H1 (cell line): ENCODE measurements at regions not wholly inside any gene's neighbourhood (a gene's known extent, or its start where the extent isn't known, plus 50 kb on each side); places are given as distances from the start of the nearest gene placed in this dataset.

Source experiments
- ATF2 ChIP-seq: IDR thresholded peaks from 2 replicates; pipeline ENCODE4 v1.6.1; 2012; ENCODE audit warnings: low read length, inconsistent platforms
- ATF3 ChIP-seq: IDR thresholded peaks from 2 replicates; pipeline ENCODE4 v1.6.1; 2011; ENCODE audit warnings: low read depth, mild to moderate bottlenecking, low read length; ENCODE audit not compliant: insufficient read depth
- CHD7 ChIP-seq: fragments of 300-600 bp; sonication (generic); IDR thresholded peaks from 2 replicates; pipeline ENCODE4 v1.7.1; 2012; ENCODE audit warnings: low read length, moderate library complexity, mild to moderate bottlenecking, inconsistent platforms; ENCODE audit not compliant: insufficient replicate concordance
- CREB1 ChIP-seq: IDR thresholded peaks from 2 replicates; pipeline ENCODE4 v1.6.1; 2012; ENCODE audit warnings: inconsistent platforms
- EP300 ChIP-seq, 2 experiments: IDR thresholded peaks; 1 replicate in 1 of 2; 2 replicates in 1 of 2; pipeline ENCODE4 v1.6.1; 2011 to 2012; ENCODE audit warnings: low read depth in 2 of 2, low read length in 2 of 2, mild to moderate bottlenecking in 2 of 2, borderline replicate concordance in 1 of 2, inconsistent platforms in 1 of 2, moderate library complexity in 1 of 2
- SIX5 ChIP-seq: IDR thresholded peaks from 2 replicates; pipeline ENCODE4 v1.6.1; 2011; ENCODE audit warnings: mild to moderate bottlenecking, low read depth, low read length
- SP4 ChIP-seq: IDR thresholded peaks from 2 replicates; pipeline ENCODE4 v1.6.1; 2012; ENCODE audit warnings: low read length, inconsistent platforms

DNA sequence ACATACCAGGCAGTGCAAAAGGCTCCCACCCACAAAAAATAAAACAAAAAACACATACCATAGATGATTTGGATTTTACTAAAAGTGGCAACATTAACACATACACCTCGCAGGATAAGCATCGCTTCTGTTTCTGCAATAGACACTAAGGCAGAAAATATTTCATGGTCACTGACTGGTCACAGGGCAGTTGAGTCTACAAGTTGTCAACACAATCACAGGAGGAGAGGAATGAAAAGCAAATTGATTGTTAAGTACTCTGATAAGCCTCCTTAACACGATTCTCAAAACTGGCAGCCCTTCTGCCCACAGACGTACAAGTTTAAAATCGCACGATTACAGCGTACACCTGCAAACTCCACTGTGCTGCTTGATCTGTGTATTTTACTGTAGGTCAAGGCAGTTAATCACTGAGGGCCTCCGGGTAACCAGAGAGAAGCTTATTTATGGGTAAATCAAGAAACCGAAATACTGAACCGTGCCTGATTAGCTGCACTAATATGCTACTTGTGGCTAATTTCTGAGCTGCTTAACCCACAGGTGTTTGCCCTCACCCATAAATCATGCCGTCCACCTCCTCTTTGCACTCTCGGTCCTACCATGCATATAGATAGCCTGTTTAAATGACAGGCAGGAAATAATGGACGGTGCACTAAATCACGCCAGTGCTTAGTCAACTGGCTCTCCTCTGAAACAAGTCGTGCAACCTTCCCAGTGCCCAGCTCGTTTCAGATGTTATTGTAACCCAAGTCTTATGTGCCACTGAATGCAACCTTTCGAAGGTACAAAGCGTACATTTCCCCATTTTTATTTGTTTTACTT is 659.4 kb upstream of the ADAMTS16 start (continued):
- TF ChIP-seq CHD7 (no peak), EP300 (IDR thresholded peaks at IDR 0.05; ENCODE audit: borderline replicate concordance in 1 of 2, low read depth in 2 of 2, low read length in 2 of 2) (no peak), ATF2 (no peak), SP4 (no peak), CREB1 (no peak), SIX5 (no peak), ATF3 (no peak)
- TF ChIP-seq, all 59 proteins: peak for 0
